ENCODE measurements at regions not wholly inside any gene's neighbourhood (a gene's known extent, or its start where the extent isn't known, plus 50 kb on each side); places are given as distances from the start of the nearest gene placed in this dataset.
"Not testable (repeated sequence)": the region's sequence is repeated elsewhere in the genome, so short reads cannot be mapped to it uniquely, and the experiment has no call there.

DNA sequence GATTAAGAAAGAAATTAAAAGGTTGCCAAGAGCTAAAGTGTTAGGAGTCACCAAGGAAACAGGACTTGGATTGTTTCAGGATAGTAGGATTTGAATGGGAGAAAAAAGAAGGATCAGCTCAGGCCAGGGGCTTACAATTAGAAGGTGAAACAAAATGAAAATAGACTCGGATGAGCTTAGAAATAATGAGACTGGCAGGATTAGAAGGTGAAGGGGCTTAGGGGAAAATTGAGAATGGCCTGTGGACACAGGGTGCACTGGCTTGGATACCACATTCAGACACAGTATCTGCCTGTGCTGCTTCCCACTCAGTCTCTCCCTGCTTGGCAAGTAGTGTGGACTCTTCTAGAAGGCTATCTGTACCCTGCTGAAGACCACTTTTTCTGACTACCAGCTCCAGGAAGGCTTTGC lies 206.1 kb upstream of the ATP10A start:
- WGBS: 57% methylated on average over 1 of the region's 1 CpG
- TF ChIP-seq POLR2AphosphoS5 (IDR thresholded peaks at IDR 0.05) (no peak), POLR2A (IDR thresholded peaks at IDR 0.05) (no peak)
- TF ChIP-seq, protein P1, sequence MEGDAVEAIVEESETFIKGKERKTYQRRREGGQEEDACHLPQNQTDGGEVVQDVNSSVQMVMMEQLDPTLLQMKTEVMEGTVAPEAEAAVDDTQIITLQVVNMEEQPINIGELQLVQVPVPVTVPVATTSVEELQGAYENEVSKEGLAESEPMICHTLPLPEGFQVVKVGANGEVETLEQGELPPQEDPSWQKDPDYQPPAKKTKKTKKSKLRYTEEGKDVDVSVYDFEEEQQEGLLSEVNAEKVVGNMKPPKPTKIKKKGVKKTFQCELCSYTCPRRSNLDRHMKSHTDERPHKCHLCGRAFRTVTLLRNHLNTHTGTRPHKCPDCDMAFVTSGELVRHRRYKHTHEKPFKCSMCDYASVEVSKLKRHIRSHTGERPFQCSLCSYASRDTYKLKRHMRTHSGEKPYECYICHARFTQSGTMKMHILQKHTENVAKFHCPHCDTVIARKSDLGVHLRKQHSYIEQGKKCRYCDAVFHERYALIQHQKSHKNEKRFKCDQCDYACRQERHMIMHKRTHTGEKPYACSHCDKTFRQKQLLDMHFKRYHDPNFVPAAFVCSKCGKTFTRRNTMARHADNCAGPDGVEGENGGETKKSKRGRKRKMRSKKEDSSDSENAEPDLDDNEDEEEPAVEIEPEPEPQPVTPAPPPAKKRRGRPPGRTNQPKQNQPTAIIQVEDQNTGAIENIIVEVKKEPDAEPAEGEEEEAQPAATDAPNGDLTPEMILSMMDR (IDR thresholded peaks at IDR 0.05): no peak
- H3K36me3 ChIP-seq: no peaks in the 10 kb centered on the region
- no peak for DNase-seq (ENCODE audit: low spot score)
- H3K27ac ChIP-seq: no peak overlapping the region
- no peaks in the 10 kb centered on the region for H3K4me1 ChIP-seq (replicated peaks)
- intact Hi-C loops (cut with DNase I): no loop called here
- H3K4me3 ChIP-seq: no peak overlapping the region
- no peaks in the 10 kb centered on the region for H3K27me3 ChIP-seq (replicated peaks; ENCODE audit: insufficient read depth)
- no peaks in the 10 kb centered on the region for H3K9me3 ChIP-seq

DNA sequence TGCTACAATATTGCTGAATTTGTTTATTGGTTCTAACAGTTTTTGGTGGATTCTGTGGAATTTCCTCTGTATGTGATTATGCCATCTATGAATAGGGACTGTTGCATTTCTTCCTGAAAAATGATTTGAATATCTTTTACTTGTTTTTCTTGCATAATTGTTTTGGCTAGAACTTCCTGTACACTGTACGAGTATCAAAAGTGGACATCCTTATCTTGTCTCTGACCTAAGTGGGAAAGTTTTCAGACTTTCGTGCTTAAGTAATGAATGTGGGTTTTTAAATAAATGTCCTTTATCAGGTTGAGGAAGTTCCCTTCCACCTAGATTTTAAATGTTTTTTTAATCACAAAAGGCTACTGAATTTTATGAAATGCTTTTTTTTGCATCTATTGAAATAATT lies 203.8 kb upstream of the ATP10A start:
- intact Hi-C loops (cut with DNase I): no loop called here
- no peak for TF ChIP-seq POLR2AphosphoS5 (IDR thresholded peaks at IDR 0.05)
- TF ChIP-seq POLR2A (IDR thresholded peaks at IDR 0.05): no peak
- TF ChIP-seq, protein P1 (IDR thresholded peaks at IDR 0.05): no peak
- no peaks in the 10 kb centered on the region for H3K36me3 ChIP-seq
- 59% methylated on average over 2 of the region's 2 CpGs for WGBS
- no peak overlapping the region for H3K4me3 ChIP-seq
- H3K4me1 ChIP-seq (replicated peaks): no peaks in the 10 kb centered on the region
- H3K9me3 ChIP-seq: no peaks in the 10 kb centered on the region
- H3K27me3 ChIP-seq (replicated peaks; ENCODE audit: insufficient read depth): no peaks in the 10 kb centered on the region
- DNase-seq (ENCODE audit: low spot score): no peak
- no peak overlapping the region for H3K27ac ChIP-seq

DNA sequence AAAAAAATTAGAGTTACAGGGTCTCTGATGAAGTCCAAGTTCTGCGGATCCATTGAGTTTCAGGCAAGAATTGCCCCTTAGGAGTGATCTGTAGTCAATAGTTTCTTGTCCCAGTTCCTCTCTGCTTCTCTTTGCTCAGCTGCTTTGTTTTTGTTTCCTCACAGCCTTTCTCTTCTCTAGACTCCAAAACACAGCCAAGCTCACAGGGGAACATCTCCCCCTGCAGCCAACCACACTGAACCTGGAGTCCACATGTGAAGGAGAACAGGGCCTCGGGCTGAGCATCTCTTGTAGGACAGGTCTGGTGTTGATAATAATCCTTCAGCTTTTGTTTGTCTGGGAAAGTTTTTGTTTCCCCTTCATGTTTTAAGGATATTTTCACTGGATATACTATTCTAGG lies 202.6 kb upstream of the ATP10A start:
- H3K4me3 ChIP-seq: no peak overlapping the region
- WGBS: 96% methylated on average over 2 of the region's 2 CpGs
- no peak overlapping the region for H3K27ac ChIP-seq
- no peaks in the 10 kb centered on the region for H3K36me3 ChIP-seq
- H3K4me1 ChIP-seq (replicated peaks): no peaks in the 10 kb centered on the region
- H3K27me3 ChIP-seq (replicated peaks; ENCODE audit: insufficient read depth): no peaks in the 10 kb centered on the region
- H3K9me3 ChIP-seq: no peaks in the 10 kb centered on the region
- intact Hi-C loops (cut with DNase I): no loop called here
- no peak for DNase-seq (ENCODE audit: low spot score)
- no peak for TF ChIP-seq POLR2A (IDR thresholded peaks at IDR 0.05)
- TF ChIP-seq, protein P1 (IDR thresholded peaks at IDR 0.05): no peak

DNA sequence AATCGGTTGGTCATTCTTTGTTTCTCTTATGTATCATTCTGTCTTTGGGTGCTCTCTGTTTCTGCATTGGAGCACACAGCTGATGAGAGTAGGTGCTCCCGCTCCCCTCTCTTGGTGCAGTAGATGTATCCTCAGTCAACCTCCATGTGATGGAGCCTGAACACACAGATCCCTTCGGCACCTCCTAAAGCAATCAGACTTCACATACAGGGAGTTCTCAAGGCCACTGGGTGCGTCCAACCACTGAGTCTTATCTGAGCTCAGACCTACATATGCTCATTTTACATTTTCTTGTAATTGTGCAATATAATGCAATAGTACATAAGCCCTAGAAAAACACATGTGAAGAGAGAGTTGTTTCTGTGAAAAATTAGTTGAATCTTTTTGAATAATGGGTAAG lies 198.1 kb upstream of the ATP10A start:
- Histone ChIP-seq H3K4me1 (replicated peaks) (no peaks in the 10 kb centered on the region), H3K4me3 (no peak overlapping the region), H3K9me3 (no peaks in the 10 kb centered on the region), H3K36me3 (no peaks in the 10 kb centered on the region), H3K27me3 (replicated peaks; ENCODE audit: insufficient read depth) (no peaks in the 10 kb centered on the region), H3K27ac (no peak overlapping the region)
- DNase-seq (ENCODE audit: low spot score): no peak
- intact Hi-C loops (cut with DNase I): no loop called here
- WGBS: 84% methylated on average over 4 of the region's 4 CpGs
- TF ChIP-seq POLR2A (IDR thresholded peaks at IDR 0.05) (no peak), POLR2AphosphoS5 (IDR thresholded peaks at IDR 0.05) (no peak)
- TF ChIP-seq, protein P1 (IDR thresholded peaks at IDR 0.05): no peak

DNA sequence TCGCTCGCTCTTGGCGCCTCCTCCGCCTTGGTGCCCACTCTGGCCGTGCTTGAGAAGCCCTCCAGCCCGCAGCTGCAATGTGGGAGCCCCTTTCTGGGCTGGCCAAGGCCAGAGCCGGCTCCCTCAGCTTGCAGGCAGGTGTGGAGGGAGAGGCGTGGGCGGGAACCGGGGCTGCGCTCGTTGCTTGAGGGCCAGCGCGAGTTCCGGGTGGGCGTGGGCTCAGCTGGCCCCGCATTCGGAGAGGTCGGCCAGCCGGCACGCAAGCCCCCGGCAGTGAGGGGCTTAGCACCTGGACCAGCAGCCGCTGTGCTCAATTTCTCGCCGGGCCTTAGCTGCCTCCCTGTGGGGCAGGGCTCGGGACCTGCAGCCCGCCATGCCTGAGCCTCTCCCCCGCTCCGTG lies 193.6 kb upstream of the ATP10A start:
- intact Hi-C loops (cut with DNase I); DNase-seq (ENCODE audit: low spot score); H3K36me3 ChIP-seq; H3K9me3 ChIP-seq; H3K27ac ChIP-seq; H3K4me1 ChIP-seq (replicated peaks); H3K4me3 ChIP-seq; H3K27me3 ChIP-seq (replicated peaks; ENCODE audit: insufficient read depth): not testable (repeated sequence)
- WGBS: 98% methylated on average over 20 of the region's 29 CpGs

Data from prostate gland (tissue), 2 donors.